CD4-positive, alpha-beta T cell treated with Interleukin-15 for 4 hours (primary cell): ENCODE measurements at regions not wholly inside any gene's neighbourhood (a gene's known extent, or its start where the extent isn't known, plus 50 kb on each side); places are given as distances from the start of the nearest gene placed in this dataset.
"Not testable (repeated sequence)": the region's sequence is repeated elsewhere in the genome, so short reads cannot be mapped to it uniquely, and the experiment has no call there.

Experiments
- DNase-seq: peaks from one replicate; pipeline ENCODE4 v3.0.0-alpha.2; 2020; ENCODE audit warnings: low spot score

DNA sequence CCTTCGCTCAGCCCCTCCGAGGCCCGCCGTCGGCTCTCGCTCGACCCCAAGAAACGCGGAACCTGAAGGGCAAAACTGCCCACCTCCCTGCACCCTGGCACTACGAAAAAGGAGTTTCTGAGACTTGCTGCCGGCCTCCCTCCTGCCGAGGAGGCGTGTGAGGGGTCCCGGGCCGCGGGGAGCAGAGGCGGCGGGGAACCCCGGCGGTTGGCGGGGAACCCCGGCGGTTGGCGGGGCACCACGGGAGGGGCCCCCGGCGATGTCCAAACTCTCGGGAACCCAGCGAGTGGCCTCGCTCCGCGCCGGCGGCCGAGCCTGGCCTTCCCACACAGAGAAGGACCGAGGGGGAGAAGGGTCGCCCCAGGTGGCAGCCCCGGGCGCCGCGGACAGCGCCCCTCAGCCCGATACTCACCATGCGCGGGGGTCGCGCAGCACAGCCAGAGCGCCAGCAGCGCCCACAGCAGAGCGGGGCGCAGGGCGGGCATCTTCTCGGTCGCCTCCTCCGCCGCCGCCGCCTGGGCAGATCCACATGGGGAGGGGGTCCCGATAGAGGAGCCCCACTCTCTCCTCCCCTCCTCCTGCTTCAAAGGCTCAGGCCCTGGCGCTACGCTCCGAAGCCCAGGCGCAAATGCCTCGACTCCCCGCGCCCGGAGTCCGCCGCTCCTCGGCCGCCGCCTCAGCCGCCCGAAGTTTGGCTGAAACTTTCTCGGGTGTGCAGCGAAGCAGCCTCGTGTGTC is 69.4 kb upstream of the NUDT4B start:
- DNase-seq, result peak; percentile 21

DNA sequence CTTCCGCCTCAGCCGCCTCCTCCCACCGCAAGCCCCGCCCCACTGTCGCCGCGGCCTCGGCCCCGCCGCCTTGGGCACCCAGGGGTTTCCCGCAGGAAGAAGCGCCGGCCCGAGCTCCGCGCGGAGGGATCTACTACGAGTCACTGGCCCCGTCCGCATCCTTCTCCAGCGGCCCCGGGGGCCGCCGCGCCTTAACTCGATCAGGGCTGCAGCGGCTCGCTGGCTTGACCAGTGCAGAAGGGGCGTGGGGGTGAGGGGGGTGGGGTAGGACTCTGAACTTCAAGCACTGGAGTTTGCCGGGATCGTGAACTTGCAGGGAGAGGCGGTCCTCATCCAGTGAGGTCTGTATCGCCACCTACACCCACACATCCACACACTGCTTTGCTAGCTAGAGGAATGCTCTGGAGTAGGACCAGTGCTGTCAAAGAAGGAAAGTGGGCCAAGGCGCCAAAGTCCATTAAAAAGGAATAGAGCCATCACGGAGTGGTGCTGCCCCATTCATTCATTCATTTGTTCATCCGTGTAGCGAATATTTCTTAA is 68.7 kb upstream of the NUDT4B start:
- not testable (repeated sequence) for DNase-seq

DNA sequence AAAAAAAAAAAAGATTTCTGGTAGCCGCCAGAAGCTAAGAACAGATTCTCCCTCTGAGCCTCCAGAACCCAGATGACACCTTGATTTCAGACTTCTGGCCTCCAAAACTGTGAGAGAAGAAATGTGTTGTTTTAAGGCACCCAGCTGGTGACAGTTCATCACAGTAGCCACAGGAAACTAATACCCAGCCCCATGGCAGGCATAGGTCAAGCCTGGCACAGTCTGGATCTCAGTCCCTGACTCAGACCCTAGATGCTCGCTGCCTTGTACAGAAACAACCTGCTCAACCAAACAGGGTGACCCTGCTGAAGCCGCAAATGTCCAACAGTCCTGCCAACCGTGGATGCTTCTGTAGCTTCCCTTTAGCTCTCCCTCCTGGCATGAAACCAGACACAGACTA is 61.8 kb upstream of the NUDT4B start:
- not testable (repeated sequence) for DNase-seq

DNA sequence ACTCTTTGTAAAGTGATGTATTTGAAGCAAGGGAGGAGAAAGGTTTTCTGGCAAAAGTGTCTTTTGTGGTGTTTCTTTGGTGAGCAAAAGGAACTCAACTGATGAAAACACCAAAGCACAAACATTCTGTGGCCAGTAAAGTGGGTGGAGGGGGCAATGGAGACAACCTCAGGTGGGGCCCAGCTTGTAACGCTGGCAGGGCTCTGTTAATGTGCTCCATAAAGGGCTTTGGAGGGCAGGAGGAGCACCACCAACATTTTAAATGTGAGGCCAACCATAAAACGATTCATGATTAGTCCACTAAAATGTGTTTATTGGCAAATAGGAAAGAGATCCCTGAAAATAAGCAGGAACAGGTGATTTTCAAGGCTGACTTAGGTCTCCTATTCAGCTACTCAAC is 61.2 kb upstream of the NUDT4B start:
- not testable (repeated sequence) for DNase-seq
